ENCODE measurements at regions not wholly inside any gene's neighbourhood (a gene's known extent, or its start where the extent isn't known, plus 50 kb on each side); places are given as distances from the start of the nearest gene placed in this dataset.

DNA sequence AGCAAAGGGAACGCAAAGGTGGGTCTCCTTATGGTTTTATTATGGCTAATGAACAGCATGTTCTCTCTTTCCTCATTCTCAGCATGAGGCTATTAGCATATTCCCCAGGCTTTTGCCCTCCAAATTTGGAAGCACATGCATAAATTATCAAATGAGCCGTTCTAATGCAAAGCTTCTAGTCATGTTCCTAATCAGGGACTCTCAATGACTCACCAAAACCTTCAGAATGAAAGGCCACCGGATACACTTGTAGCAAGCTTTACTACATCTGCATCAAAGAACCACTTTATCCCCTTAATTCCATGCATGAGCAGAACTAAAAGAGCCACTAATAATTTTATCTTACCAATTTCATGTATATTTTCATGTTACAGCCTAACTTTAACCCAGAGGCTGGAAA, 310.5 kb downstream of the LRATD1 start:
- TF ChIP-seq, protein P1, sequence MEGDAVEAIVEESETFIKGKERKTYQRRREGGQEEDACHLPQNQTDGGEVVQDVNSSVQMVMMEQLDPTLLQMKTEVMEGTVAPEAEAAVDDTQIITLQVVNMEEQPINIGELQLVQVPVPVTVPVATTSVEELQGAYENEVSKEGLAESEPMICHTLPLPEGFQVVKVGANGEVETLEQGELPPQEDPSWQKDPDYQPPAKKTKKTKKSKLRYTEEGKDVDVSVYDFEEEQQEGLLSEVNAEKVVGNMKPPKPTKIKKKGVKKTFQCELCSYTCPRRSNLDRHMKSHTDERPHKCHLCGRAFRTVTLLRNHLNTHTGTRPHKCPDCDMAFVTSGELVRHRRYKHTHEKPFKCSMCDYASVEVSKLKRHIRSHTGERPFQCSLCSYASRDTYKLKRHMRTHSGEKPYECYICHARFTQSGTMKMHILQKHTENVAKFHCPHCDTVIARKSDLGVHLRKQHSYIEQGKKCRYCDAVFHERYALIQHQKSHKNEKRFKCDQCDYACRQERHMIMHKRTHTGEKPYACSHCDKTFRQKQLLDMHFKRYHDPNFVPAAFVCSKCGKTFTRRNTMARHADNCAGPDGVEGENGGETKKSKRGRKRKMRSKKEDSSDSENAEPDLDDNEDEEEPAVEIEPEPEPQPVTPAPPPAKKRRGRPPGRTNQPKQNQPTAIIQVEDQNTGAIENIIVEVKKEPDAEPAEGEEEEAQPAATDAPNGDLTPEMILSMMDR (IDR thresholded peaks at IDR 0.05): no peak
- no peak for DNase-seq
- H3K27ac Mint-ChIP-seq: no peak overlapping the region
- H3K4me1 Mint-ChIP-seq (ENCODE audit: low read depth): no peaks in the 10 kb centered on the region
- H3K27me3 Mint-ChIP-seq (ENCODE audit: insufficient read depth): no peaks in the 10 kb centered on the region; the same call in 1 of the 2 replicates
- H3K4me3 Mint-ChIP-seq: no peak overlapping the region
- peaks cover 29% of the 10 kb centered on the region for H3K9me3 Mint-ChIP-seq
- H3K36me3 Mint-ChIP-seq (ENCODE audit: low read depth): no peaks in the 10 kb centered on the region

DNA sequence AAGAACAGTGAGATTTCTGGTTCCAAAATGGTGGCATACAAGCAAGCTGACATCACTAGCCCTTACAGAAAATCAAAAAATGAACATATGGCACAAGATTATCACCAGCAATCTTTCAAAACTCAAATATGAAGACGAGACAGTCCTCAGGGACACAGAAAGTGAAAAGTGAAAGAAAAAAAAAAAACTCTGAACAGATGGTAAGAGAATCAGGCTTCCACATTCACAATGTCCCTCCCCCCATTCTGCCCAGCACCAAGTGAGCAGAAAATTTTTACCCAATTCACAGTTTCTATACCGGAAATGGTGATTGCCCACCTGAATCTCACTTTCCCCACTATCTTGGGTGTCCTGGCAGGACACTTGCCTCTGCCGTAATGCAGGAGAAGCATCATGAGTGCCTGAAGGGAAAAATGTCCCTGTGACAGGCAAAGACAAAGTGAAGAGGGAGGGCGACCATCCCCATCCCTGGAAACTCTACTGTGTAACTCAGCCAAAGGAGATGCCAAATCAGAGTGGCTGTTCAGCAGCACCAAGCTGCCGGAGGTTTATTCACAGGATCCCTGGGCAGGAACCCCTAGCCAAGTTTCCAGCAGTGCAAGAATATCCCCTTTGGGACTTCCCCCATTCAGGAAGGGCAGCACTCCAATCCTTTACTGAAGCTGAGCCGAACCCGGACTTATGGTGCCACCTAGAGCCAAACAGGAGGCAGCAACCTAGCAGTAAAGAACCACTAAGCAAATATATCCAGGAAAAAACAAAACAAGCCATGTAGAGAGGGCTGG, 312.2 kb downstream of the LRATD1 start:
- Mint-ChIP-seq H3K4me1 (ENCODE audit: low read depth) (no peaks in the 10 kb centered on the region), H3K27me3 (ENCODE audit: insufficient read depth) (no peaks in the 10 kb centered on the region; the same call in 1 of the 2 replicates), H3K27ac (no peak overlapping the region), H3K9me3 (peaks cover 29% of the 10 kb centered on the region), H3K36me3 (ENCODE audit: low read depth) (no peaks in the 10 kb centered on the region), H3K4me3 (no peak overlapping the region)
- TF ChIP-seq, protein P1 (IDR thresholded peaks at IDR 0.05): peak; percentile 40; the same call in 1 of the 2 replicates
- peak; percentile 13 for DNase-seq

GRCh38 chr2:14951569-14952285, 319.2 kb downstream of the LRATD1 start:
- H3K27me3 Mint-ChIP-seq (ENCODE audit: insufficient read depth): no peaks in the 10 kb centered on the region; the same call in 1 of the 2 replicates

GRCh38 chr2:14952400-14952963, 320.0 kb downstream of the LRATD1 start:
- no peak overlapping the region for H3K4me3 Mint-ChIP-seq
- H3K4me1 Mint-ChIP-seq (ENCODE audit: low read depth): no peaks in the 10 kb centered on the region
- 0 out of 2 replicates have a peak, but pooled peaks cover 5% of the 10 kb centered on the region for H3K36me3 Mint-ChIP-seq (ENCODE audit: low read depth)
- no peak for DNase-seq
- peaks cover 31% of the 10 kb centered on the region for H3K9me3 Mint-ChIP-seq
- TF ChIP-seq, protein P1 (IDR thresholded peaks at IDR 0.05): no peak
- H3K27ac Mint-ChIP-seq: no peak overlapping the region
- no peaks in the 10 kb centered on the region; the same call in 1 of the 2 replicates for H3K27me3 Mint-ChIP-seq (ENCODE audit: insufficient read depth)

More at GRCh38 chr2:14951569-14952285, 319.2 kb downstream of the LRATD1 start:
- Mint-ChIP-seq H3K27ac (no peak overlapping the region), H3K4me1 (ENCODE audit: low read depth) (no peaks in the 10 kb centered on the region), H3K9me3 (peaks cover 34% of the 10 kb centered on the region), H3K36me3 (ENCODE audit: low read depth) (0 out of 2 replicates have a peak, but pooled peaks cover 5% of the 10 kb centered on the region), H3K4me3 (no peak overlapping the region)
- TF ChIP-seq, protein P1 (IDR thresholded peaks at IDR 0.05): no peak
- DNase-seq: no peak

GRCh38 chr2:14960686-14961324, 328.3 kb downstream of the LRATD1 start:
- Mint-ChIP-seq H3K4me3 (no peak overlapping the region), H3K4me1 (ENCODE audit: low read depth) (no peaks in the 10 kb centered on the region), H3K27ac (no peak overlapping the region), H3K27me3 (ENCODE audit: insufficient read depth) (no peaks in the 10 kb centered on the region; the same call in none of the 2 replicates), H3K36me3 (ENCODE audit: low read depth) (0 out of 2 replicates have a peak, but pooled peaks cover 5% of the 10 kb centered on the region), H3K9me3 (peaks cover 39% of the 10 kb centered on the region)
- TF ChIP-seq, protein P1 (IDR thresholded peaks at IDR 0.05): no peak
- DNase-seq: no peak

Data from HFFc6 (cell line).